DOHH2 (cell line): ENCODE measurements at regions not wholly inside any gene's neighbourhood (a gene's known extent, or its start where the extent isn't known, plus 50 kb on each side); places are given as distances from the start of the nearest gene placed in this dataset.

ENCODE experiments used
- EZH2phosphoT487 ChIP-seq: fragments of 200-600 bp; sonication (generic); IDR thresholded peaks from 2 replicates; pipeline ENCODE4 v1.6.1; 2017; ENCODE audit warnings: borderline replicate concordance, mild to moderate bottlenecking, antibody characterized with exemption, low read length, moderate library complexity, mixed read lengths
- TF ChIP-seq, protein P1 (sequence below): fragments of 200-600 bp; sonication (generic); IDR thresholded peaks from one replicate; pipeline ENCODE4 v1.5.1; 2014; ENCODE audit warnings: antibody characterized with exemption, mild to moderate bottlenecking, low read depth, low read length; ENCODE audit not compliant: poor library complexity, severe bottlenecking

DNA sequence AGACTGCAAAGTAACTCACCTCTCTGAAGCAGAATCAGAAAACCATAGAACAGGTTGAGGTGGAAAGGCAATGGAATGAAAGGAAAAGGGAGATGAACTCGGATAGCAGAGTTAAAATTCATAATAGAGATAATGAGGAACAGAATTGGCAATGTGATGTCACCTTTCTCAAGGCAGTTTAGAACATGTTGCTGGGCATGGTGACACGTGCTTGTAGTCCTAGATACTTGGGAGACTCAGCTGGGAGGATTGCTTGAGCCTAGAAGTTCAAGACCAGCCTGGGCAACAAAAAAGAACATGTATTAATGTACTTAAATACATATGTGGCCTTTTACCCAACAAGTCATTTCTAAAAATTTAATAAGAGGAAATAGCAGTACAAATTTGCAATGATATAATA lies 81.6 kb upstream of the MIER3 start:
- TF ChIP-seq, protein P1, sequence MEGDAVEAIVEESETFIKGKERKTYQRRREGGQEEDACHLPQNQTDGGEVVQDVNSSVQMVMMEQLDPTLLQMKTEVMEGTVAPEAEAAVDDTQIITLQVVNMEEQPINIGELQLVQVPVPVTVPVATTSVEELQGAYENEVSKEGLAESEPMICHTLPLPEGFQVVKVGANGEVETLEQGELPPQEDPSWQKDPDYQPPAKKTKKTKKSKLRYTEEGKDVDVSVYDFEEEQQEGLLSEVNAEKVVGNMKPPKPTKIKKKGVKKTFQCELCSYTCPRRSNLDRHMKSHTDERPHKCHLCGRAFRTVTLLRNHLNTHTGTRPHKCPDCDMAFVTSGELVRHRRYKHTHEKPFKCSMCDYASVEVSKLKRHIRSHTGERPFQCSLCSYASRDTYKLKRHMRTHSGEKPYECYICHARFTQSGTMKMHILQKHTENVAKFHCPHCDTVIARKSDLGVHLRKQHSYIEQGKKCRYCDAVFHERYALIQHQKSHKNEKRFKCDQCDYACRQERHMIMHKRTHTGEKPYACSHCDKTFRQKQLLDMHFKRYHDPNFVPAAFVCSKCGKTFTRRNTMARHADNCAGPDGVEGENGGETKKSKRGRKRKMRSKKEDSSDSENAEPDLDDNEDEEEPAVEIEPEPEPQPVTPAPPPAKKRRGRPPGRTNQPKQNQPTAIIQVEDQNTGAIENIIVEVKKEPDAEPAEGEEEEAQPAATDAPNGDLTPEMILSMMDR: no peak
- TF ChIP-seq EZH2phosphoT487: no peak
